HEK293T (cell line): ENCODE measurements at regions not wholly inside any gene's neighbourhood (a gene's known extent, or its start where the extent isn't known, plus 50 kb on each side); places are given as distances from the start of the nearest gene placed in this dataset.

Experiments used
- CTCF ChIA-PET: fragments of 350-600 bp; formaldehyde crosslinking; extraction: SDS; loops from one replicate; lab custom pipeline; 2021; ENCODE audit warnings: antibody characterized with exemption, inconsistent platforms; lab: Yijun Ruan, JAX
- POLR2A ChIA-PET: fragments of 350-600 bp; formaldehyde crosslinking; extraction: SDS; loops from one replicate; lab custom pipeline; 2020; ENCODE audit warnings: antibody characterized with exemption, inconsistent platforms; lab: Yijun Ruan, JAX
- DNase-seq: peaks from one replicate; pipeline ENCODE4 v3.0.0; 2012; ENCODE audit warnings: mixed read lengths; ENCODE audit errors: extremely low spot score
- ARNT ChIP-seq: fragments of 450-650 bp; IDR thresholded peaks from 2 replicates; pipeline ENCODE4 v1.6.1; 2017; ENCODE audit warnings: mild to moderate bottlenecking
- BHLHE40 ChIP-seq: fragments of 450-650 bp; IDR thresholded peaks from 2 replicates; pipeline ENCODE4 v1.6.1; 2016; ENCODE audit warnings: mild to moderate bottlenecking, moderate library complexity, borderline replicate concordance
- CTBP1 ChIP-seq: fragments of 450-650 bp; IDR thresholded peaks from 2 replicates; pipeline ENCODE4 v1.6.1; 2016; ENCODE audit warnings: borderline replicate concordance
- ELF4 ChIP-seq: fragments of 450-650 bp; IDR thresholded peaks from 2 replicates; pipeline ENCODE4 v1.6.1; 2017; ENCODE audit warnings: antibody characterized with exemption
- FOXA1 ChIP-seq: fragments of 450-650 bp; IDR thresholded peaks from 2 replicates; pipeline ENCODE4 v1.6.1; 2016; ENCODE audit warnings: mild to moderate bottlenecking
- FOXK2 ChIP-seq: fragments of 450-650 bp; IDR thresholded peaks from 2 replicates; pipeline ENCODE4 v1.6.1; 2016; ENCODE audit warnings: mild to moderate bottlenecking
- FOXM1 ChIP-seq: fragments of 450-650 bp; IDR thresholded peaks from 2 replicates; pipeline ENCODE4 v1.6.1; 2017; ENCODE audit warnings: mild to moderate bottlenecking, borderline replicate concordance
- HDGF ChIP-seq: fragments of 450-650 bp; IDR thresholded peaks from 2 replicates; pipeline ENCODE4 v1.6.1; 2017; ENCODE audit warnings: antibody characterized with exemption, borderline replicate concordance
- L3MBTL2 ChIP-seq: fragments of 450-650 bp; conservative IDR thresholded peaks from 2 replicates; pipeline ENCODE4 v1.6.1; 2016; ENCODE audit warnings: mild to moderate bottlenecking
- LEF1 ChIP-seq: fragments of 450-650 bp; IDR thresholded peaks from 2 replicates; pipeline ENCODE4 v1.6.1; 2017; ENCODE audit warnings: mild to moderate bottlenecking, borderline replicate concordance
- NFRKB ChIP-seq: fragments of 450-650 bp; IDR thresholded peaks from 2 replicates; pipeline ENCODE4 v1.6.1; 2016; ENCODE audit warnings: mild to moderate bottlenecking, moderate library complexity
- SP1 ChIP-seq: fragments of 450-650 bp; IDR thresholded peaks from 2 replicates; pipeline ENCODE4 v1.6.1; 2017
- SUZ12 ChIP-seq: fragments of 450-650 bp; IDR thresholded peaks from 2 replicates; pipeline ENCODE4 v1.6.1; 2016; ENCODE audit warnings: mild to moderate bottlenecking
- TARDBP ChIP-seq: fragments of 450-650 bp; IDR thresholded peaks from 2 replicates; pipeline ENCODE4 v1.6.1; 2016
- ZNF384 ChIP-seq: fragments of 450-650 bp; IDR thresholded peaks from 2 replicates; pipeline ENCODE4 v1.6.1; 2016
- TF ChIP-seq, protein P1 (sequence below): fragments of 450-650 bp; IDR thresholded peaks from 2 replicates; pipeline ENCODE4 v1.6.1; 2016

DNA sequence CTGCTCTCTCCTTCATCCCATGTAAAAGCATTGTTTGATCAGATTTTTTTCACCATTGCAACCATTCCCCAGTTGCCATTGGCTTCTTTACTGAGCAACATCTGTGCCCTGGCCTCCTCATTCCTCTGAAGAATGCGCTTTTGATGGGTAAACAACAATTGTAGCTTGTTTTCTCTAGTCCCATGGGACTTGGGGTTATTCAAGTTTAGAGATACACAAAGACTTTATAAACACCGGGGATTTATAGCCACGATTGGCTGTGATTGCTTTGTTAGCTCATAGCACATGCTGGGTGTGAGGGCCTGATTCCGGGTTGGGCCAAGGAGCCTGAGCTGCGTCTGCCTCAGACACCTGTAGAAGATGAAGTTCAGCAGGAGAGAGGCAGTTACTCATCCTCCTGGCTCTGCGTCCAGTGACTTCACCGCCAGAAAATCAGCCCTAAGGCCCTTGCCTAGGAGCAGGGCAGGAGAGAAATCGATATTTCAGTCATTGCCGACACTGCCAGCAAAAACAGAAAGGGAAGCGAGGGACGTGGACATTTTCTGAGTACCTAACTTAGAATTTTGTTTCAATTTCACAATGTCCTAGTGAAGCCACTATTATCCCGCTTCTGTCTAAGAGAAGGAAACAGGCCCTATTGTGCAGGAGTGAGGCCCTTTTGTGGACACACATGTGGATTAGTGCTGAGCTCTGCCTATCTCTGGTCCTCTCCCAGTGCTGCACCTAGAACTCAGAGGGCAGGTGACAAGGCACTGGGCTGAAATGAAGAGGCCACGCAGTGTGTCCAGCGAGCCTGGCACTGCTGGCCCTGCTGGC, 159.8 kb upstream of the USP24 start:
- no peak for DNase-seq
- ChIA-PET POLR2A (interaction anchor here (0.8 kb wide), 1 partner anchor 1205 kb away, joined by 3 read pairs; no protein-coding TSS in a partner anchor), CTCF (interaction anchor here (0.5 to 1.5 kb wide), 23 partner anchors 9 to 1210 kb away, joined by 3 to 7 read pairs (median 3); no protein-coding TSS in a partner anchor)
- TF ChIP-seq TARDBP (no peak), FOXM1 (no peak), NFRKB (no peak), BHLHE40 (no peak), LEF1 (no peak)
- TF ChIP-seq, protein P1, sequence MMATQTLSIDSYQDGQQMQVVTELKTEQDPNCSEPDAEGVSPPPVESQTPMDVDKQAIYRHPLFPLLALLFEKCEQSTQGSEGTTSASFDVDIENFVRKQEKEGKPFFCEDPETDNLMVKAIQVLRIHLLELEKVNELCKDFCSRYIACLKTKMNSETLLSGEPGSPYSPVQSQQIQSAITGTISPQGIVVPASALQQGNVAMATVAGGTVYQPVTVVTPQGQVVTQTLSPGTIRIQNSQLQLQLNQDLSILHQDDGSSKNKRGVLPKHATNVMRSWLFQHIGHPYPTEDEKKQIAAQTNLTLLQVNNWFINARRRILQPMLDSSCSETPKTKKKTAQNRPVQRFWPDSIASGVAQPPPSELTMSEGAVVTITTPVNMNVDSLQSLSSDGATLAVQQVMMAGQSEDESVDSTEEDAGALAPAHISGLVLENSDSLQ = no peak

GRCh38 chr1:55374216-55374615, 159.1 kb upstream of the USP24 start:
- ChIA-PET POLR2A (no interaction called here), CTCF (interaction anchor here (0.5 to 0.9 kb wide), 2 partner anchors 139 to 1211 kb away, joined by 3 read pairs; no protein-coding TSS in a partner anchor)
- no peak for TF ChIP-seq ARNT
- TF ChIP-seq CTBP1 = no peak
- no peak for TF ChIP-seq L3MBTL2
- DNase-seq = no peak

GRCh38 chr1:55369474-55369873, 154.3 kb upstream of the USP24 start:
- POLR2A ChIA-PET = no interaction called here
- no peak for DNase-seq
- TF ChIP-seq HDGF (no peak), L3MBTL2 (no peak), BHLHE40 (no peak), FOXA1 (no peak), ELF4 (no peak), NFRKB (no peak), CTBP1 (no peak), FOXM1 (no peak)
- CTCF ChIA-PET = no interaction called here

- POLR2A ChIA-PET = no interaction called here
- no peak for DNase-seq
- CTCF ChIA-PET = no interaction called here
- TF ChIP-seq L3MBTL2 = no peak
- no peak for TF ChIP-seq BHLHE40
- no peak for TF ChIP-seq HDGF
- TF ChIP-seq, protein P1 = no peak
- TF ChIP-seq ARNT = no peak
- no peak for TF ChIP-seq FOXK2
- no peak for TF ChIP-seq CTBP1
- no peak for TF ChIP-seq FOXM1
- TF ChIP-seq TARDBP = no peak
- TF ChIP-seq FOXA1 = no peak
- no peak for TF ChIP-seq SUZ12
- TF ChIP-seq NFRKB = no peak
- TF ChIP-seq SP1 = no peak
- no peak for TF ChIP-seq ZNF384
These were observed 153.5 kb upstream of the USP24 start for GRCh38 chr1:55368698-55369097.

DNA sequence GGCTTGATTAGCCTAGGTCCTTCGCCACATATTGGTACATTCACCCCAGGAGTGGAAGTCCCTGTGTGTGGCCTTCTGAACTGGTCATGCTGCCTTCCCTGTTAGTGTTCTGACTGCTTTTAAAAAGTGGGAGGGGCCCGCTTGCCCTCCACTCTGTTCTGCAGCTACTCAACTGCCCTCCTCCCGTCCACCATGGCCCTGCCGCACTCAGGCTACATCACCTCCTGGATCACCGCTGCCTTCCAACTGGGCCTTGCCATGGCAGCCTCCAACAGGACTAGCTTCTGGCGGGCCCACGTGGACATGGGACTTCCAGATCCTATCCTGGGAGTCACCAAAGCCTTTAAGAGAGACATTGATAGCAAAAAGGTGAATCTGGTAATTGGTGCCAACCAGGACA, 152.1 kb upstream of the USP24 start:
- ChIA-PET CTCF (no interaction called here), POLR2A (no interaction called here)
- DNase-seq = no peak

DNA sequence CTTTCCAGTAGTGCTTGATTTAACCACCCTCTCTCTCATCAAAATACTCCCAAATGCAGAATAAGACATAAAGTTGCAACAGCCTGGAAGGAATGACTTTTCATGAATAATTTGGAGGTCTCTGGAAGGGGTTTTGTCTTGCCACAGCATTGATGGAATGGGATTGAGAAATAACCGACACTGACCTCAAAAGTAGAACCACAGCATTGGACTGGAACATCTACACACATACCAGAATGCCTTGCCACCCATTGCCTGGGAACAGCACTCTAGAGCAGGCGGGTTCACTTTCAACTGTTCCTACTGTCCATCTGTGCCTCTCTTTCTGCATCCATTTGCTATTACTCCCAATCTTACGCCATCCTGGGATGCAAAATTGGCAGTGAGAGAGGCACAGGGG, 149.1 kb upstream of the USP24 start:
- ChIA-PET CTCF (interaction anchor here (1.8 kb wide), 2 partner anchors 11 to 15 kb away, joined by 6 read pairs; no protein-coding TSS in a partner anchor), POLR2A (no interaction called here)
- TF ChIP-seq LEF1 (no peak), TARDBP (no peak), FOXM1 (no peak), SP1 (no peak), HDGF (no peak)
- no peak for DNase-seq

More for the DNA sequence above, 152.1 kb upstream of the USP24 start:
- TF ChIP-seq SP1 (no peak), BHLHE40 (no peak), CTBP1 (no peak)

DNA sequence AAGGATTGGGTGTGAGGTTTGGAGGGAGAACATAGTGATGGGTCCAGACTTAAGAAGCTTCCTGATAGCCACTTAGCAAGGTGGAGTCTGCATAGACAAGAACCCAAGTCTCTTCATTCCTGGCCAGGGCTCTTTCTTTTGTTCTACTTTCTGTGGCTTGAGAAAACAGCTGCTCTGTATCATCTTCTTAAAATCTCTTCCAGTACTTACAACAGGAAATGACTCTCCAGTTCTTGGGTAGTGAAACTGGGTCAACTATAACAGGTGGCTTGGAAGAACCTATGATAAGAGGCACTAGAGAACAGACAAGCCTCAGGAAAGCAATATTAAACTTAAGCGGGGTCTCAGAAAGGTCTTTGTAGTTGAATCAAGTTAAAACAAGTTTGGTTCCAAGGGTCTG, 148.1 kb upstream of the USP24 start:
- TF ChIP-seq NFRKB = no peak
- TF ChIP-seq ZNF384 = no peak
- TF ChIP-seq BHLHE40 = no peak
- no peak for TF ChIP-seq FOXM1
- no peak for TF ChIP-seq LEF1
- TF ChIP-seq ELF4 = no peak
- no peak for TF ChIP-seq SP1
- no peak for TF ChIP-seq L3MBTL2
- TF ChIP-seq, protein P1 = no peak
- TF ChIP-seq FOXK2 = no peak
- TF ChIP-seq CTBP1 = no peak
- no peak for TF ChIP-seq HDGF
- TF ChIP-seq TARDBP = no peak
- TF ChIP-seq FOXA1 = no peak
- no peak for TF ChIP-seq SUZ12
- TF ChIP-seq ARNT = no peak
- no peak for DNase-seq
- POLR2A ChIA-PET = no interaction called here
- CTCF ChIA-PET = interaction anchor here (0.9 to 1.8 kb wide), 3 partner anchors 12 to 439 kb away, joined by 4 to 6 read pairs (median 6); no protein-coding TSS in a partner anchor
